ENCODE measurements at regions not wholly inside any gene's neighbourhood (a gene's known extent, or its start where the extent isn't known, plus 50 kb on each side); places are given as distances from the start of the nearest gene placed in this dataset.

- no peak for TF ChIP-seq CTCF (IDR thresholded peaks at IDR 0.05)
- no peaks in the 10 kb centered on the region for H3K4me1 Mint-ChIP-seq (ENCODE audit: low read depth)
- H3K4me3 Mint-ChIP-seq (ENCODE audit: unreplicated experiment) = no peak overlapping the region
- H3K27me3 Mint-ChIP-seq (ENCODE audit: low read depth) = peaks cover 36% of the 10 kb centered on the region
- peaks cover 12% of the 10 kb centered on the region for H3K9me3 Mint-ChIP-seq (ENCODE audit: low read depth)
- no peak for DNase-seq (ENCODE audit: low spot score)
- H3K27ac Mint-ChIP-seq (ENCODE audit: unreplicated experiment) = no peak overlapping the region
- H3K36me3 Mint-ChIP-seq (ENCODE audit: low read depth) = no peaks in the 10 kb centered on the region
These were observed 54.6 kb upstream of the IGLL5 start for GRCh38 chr22:22833059-22833458.

- no peak for TF ChIP-seq CTCF (IDR thresholded peaks at IDR 0.05)
- Mint-ChIP-seq H3K9me3 (ENCODE audit: low read depth) (peaks cover 12% of the 10 kb centered on the region), H3K4me1 (ENCODE audit: low read depth) (no peaks in the 10 kb centered on the region), H3K4me3 (ENCODE audit: unreplicated experiment) (no peak overlapping the region), H3K27ac (ENCODE audit: unreplicated experiment) (no peak overlapping the region), H3K36me3 (ENCODE audit: low read depth) (no peaks in the 10 kb centered on the region), H3K27me3 (ENCODE audit: low read depth) (peaks cover 36% of the 10 kb centered on the region)
- no peak for DNase-seq (ENCODE audit: low spot score)
These were observed 54.1 kb upstream of the IGLL5 start for GRCh38 chr22:22833488-22833887.

- H3K27ac Mint-ChIP-seq (ENCODE audit: unreplicated experiment) = no peak overlapping the region
- H3K36me3 Mint-ChIP-seq (ENCODE audit: low read depth) = no peaks in the 10 kb centered on the region
- peaks cover 12% of the 10 kb centered on the region for H3K9me3 Mint-ChIP-seq (ENCODE audit: low read depth)
- TF ChIP-seq CTCF (IDR thresholded peaks at IDR 0.05) = no peak
- no peaks in the 10 kb centered on the region for H3K4me1 Mint-ChIP-seq (ENCODE audit: low read depth)
- no peak overlapping the region for H3K4me3 Mint-ChIP-seq (ENCODE audit: unreplicated experiment)
- DNase-seq (ENCODE audit: low spot score) = no peak
- H3K27me3 Mint-ChIP-seq (ENCODE audit: low read depth) = peaks cover 34% of the 10 kb centered on the region
These were observed 53.4 kb upstream of the IGLL5 start for GRCh38 chr22:22834204-22834603.

- H3K4me1 Mint-ChIP-seq (ENCODE audit: low read depth) = no peaks in the 10 kb centered on the region
- no peak overlapping the region for H3K4me3 Mint-ChIP-seq (ENCODE audit: unreplicated experiment)
- peaks cover 12% of the 10 kb centered on the region for H3K9me3 Mint-ChIP-seq (ENCODE audit: low read depth)
- no peak for DNase-seq (ENCODE audit: low spot score)
- peaks cover 36% of the 10 kb centered on the region for H3K27me3 Mint-ChIP-seq (ENCODE audit: low read depth)
- H3K36me3 Mint-ChIP-seq (ENCODE audit: low read depth) = no peaks in the 10 kb centered on the region
- no peak for TF ChIP-seq CTCF (IDR thresholded peaks at IDR 0.05)
- H3K27ac Mint-ChIP-seq (ENCODE audit: unreplicated experiment) = no peak overlapping the region
These were observed 52.8 kb upstream of the IGLL5 start for GRCh38 chr22:22834783-22835182.

- Mint-ChIP-seq H3K27ac (ENCODE audit: unreplicated experiment) (no peak overlapping the region), H3K9me3 (ENCODE audit: low read depth) (peaks cover 12% of the 10 kb centered on the region), H3K4me3 (ENCODE audit: unreplicated experiment) (no peak overlapping the region), H3K36me3 (ENCODE audit: low read depth) (no peaks in the 10 kb centered on the region), H3K27me3 (ENCODE audit: low read depth) (peaks cover 40% of the 10 kb centered on the region), H3K4me1 (ENCODE audit: low read depth) (no peaks in the 10 kb centered on the region)
- DNase-seq (ENCODE audit: low spot score) = no peak
- no peak for TF ChIP-seq CTCF (IDR thresholded peaks at IDR 0.05)
These were observed 52.4 kb upstream of the IGLL5 start for GRCh38 chr22:22835242-22835641.
